ENCODE measurements at regions not wholly inside any gene's neighbourhood (a gene's known extent, or its start where the extent isn't known, plus 50 kb on each side); places are given as distances from the start of the nearest gene placed in this dataset.

- Histone ChIP-seq H2AFZ (ENCODE audit: low read length, unreplicated experiment) (no peak overlapping the region), H3K27ac (ENCODE audit: low read depth, low read length) (peak overlapping the region; percentile 53; the same call in 1 of the 2 replicates), H3K4me1 (ENCODE audit: control insufficient read depth, insufficient read depth, low read length, unreplicated experiment) (peaks cover 72% of the 10 kb centered on the region), H3K79me2 (ENCODE audit: control insufficient read depth, insufficient read depth, low read length, unreplicated experiment) (peaks cover 19% of the 10 kb centered on the region), H3K36me3 (ENCODE audit: insufficient read depth, low read length) (peaks cover 13% of the 10 kb centered on the region; the same call in 1 of the 2 replicates), H3K27me3 (ENCODE audit: insufficient read depth, low read length) (no peaks in the 10 kb centered on the region), H3K4me3 (ENCODE audit: low read depth, low read length) (no peak overlapping the region)
These were observed 348.5 kb upstream of the RGS6 start for GRCh38 chr14:71583705-71584104.

DNA sequence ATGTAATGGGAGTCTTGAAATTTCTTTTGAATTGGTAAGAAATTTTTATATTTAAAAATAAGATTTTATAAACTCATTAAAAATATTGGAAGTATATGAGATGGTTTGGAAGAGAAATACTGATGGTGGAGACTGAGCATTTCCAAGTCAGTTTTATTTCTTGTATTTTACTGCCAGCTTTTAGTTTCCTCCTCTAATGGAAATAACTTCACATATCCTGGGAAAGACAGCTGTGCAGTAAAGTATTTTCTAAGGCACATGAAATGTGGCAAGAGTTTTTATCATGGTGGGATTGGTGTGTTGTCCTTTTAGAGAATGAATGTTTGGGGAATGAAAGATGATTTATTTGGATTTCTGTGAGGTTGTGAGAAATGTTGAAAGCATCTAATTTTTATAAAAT, 346.9 kb upstream of the RGS6 start:
- peaks cover 19% of the 10 kb centered on the region for H3K79me2 ChIP-seq (ENCODE audit: control insufficient read depth, insufficient read depth, low read length, unreplicated experiment)
- peaks cover 16% of the 10 kb centered on the region; the same call in 1 of the 2 replicates for H3K36me3 ChIP-seq (ENCODE audit: insufficient read depth, low read length)
- H3K4me1 ChIP-seq (ENCODE audit: control insufficient read depth, insufficient read depth, low read length, unreplicated experiment) = peaks cover 72% of the 10 kb centered on the region
- H2AFZ ChIP-seq (ENCODE audit: low read length, unreplicated experiment) = no peak overlapping the region
- no peak overlapping the region for H3K4me3 ChIP-seq (ENCODE audit: low read depth, low read length)
- H3K27me3 ChIP-seq (ENCODE audit: insufficient read depth, low read length) = no peaks in the 10 kb centered on the region
- H3K27ac ChIP-seq (ENCODE audit: low read depth, low read length) = no peak overlapping the region

- no peak overlapping the region for H3K27ac ChIP-seq (ENCODE audit: low read depth, low read length)
- peaks cover 68% of the 10 kb centered on the region for H3K4me1 ChIP-seq (ENCODE audit: control insufficient read depth, insufficient read depth, low read length, unreplicated experiment)
- peaks cover 15% of the 10 kb centered on the region for H3K79me2 ChIP-seq (ENCODE audit: control insufficient read depth, insufficient read depth, low read length, unreplicated experiment)
- H3K4me3 ChIP-seq (ENCODE audit: low read depth, low read length) = peak overlapping the region; percentile 64
- H3K36me3 ChIP-seq (ENCODE audit: insufficient read depth, low read length) = peaks cover 16% of the 10 kb centered on the region; the same call in 1 of the 2 replicates
- peak overlapping the region; percentile 39 for H2AFZ ChIP-seq (ENCODE audit: low read length, unreplicated experiment)
- H3K27me3 ChIP-seq (ENCODE audit: insufficient read depth, low read length) = no peaks in the 10 kb centered on the region
These were observed 345.9 kb upstream of the RGS6 start for GRCh38 chr14:71586131-71586897.

- peaks cover 17% of the 10 kb centered on the region for H3K79me2 ChIP-seq (ENCODE audit: control insufficient read depth, insufficient read depth, low read length, unreplicated experiment)
- no peak overlapping the region for H3K4me3 ChIP-seq (ENCODE audit: low read depth, low read length)
- peaks cover 64% of the 10 kb centered on the region for H3K4me1 ChIP-seq (ENCODE audit: control insufficient read depth, insufficient read depth, low read length, unreplicated experiment)
- no peak overlapping the region for H2AFZ ChIP-seq (ENCODE audit: low read length, unreplicated experiment)
- H3K36me3 ChIP-seq (ENCODE audit: insufficient read depth, low read length) = peaks cover 16% of the 10 kb centered on the region; the same call in 1 of the 2 replicates
- no peaks in the 10 kb centered on the region for H3K27me3 ChIP-seq (ENCODE audit: insufficient read depth, low read length)
- no peak overlapping the region for H3K27ac ChIP-seq (ENCODE audit: low read depth, low read length)
These were observed 344.2 kb upstream of the RGS6 start for GRCh38 chr14:71588028-71588427.

DNA sequence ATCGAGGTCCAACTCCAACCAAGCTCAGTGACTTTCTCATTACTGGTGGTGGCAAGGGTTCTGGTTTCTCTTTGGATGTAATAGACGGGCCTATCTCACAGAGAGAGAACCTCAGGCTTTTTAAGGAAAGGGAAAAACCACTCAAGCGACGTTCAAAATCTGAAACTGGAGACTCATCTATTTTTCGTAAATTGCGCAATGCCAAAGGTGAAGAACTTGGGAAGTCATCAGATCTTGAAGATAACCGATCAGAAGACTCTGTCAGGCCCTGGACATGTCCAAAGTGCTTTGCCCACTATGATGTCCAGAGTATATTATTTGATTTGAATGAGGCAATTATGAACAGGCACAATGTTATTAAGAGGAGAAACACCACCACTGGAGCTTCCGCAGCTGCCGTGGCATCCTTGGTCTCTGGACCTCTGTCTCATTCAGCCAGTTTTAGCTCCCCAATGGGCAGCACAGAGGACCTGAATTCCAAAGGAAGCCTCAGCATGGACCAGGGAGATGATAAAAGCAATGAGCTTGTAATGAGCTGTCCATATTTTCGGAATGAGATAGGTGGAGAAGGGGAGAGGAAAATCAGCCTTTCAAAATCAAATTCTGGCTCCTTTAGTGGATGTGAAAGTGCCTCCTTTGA, 343.5 kb upstream of the RGS6 start:
- Histone ChIP-seq H3K4me1 (ENCODE audit: control insufficient read depth, insufficient read depth, low read length, unreplicated experiment) (peaks cover 57% of the 10 kb centered on the region), H3K27me3 (ENCODE audit: insufficient read depth, low read length) (no peaks in the 10 kb centered on the region), H3K36me3 (ENCODE audit: insufficient read depth, low read length) (peaks cover 16% of the 10 kb centered on the region; the same call in 1 of the 2 replicates), H3K79me2 (ENCODE audit: control insufficient read depth, insufficient read depth, low read length, unreplicated experiment) (peaks cover 20% of the 10 kb centered on the region), H3K27ac (ENCODE audit: low read depth, low read length) (no peak overlapping the region), H2AFZ (ENCODE audit: low read length, unreplicated experiment) (no peak overlapping the region), H3K4me3 (ENCODE audit: low read depth, low read length) (no peak overlapping the region)

DNA sequence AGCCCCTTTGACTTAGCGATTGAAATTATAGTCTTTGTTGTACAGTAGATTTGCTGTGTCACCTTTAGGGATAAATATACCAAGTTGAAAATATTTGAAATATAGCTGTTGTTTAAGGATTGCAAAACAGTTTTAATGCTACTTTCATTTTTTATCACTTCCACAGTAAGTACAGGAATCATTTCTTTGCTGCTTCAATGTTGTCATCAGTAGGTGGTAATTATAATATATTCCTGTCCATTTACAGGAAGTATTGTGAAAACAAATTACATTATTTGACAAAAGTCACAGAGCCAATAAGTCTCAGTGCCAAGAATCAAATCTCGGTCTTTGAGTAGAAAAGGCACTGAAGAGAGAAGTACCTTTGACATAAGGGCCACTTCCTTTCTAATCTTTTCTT, 342.6 kb upstream of the RGS6 start:
- no peak overlapping the region for H3K4me3 ChIP-seq (ENCODE audit: low read depth, low read length)
- no peak overlapping the region for H3K27ac ChIP-seq (ENCODE audit: low read depth, low read length)
- peaks cover 20% of the 10 kb centered on the region for H3K79me2 ChIP-seq (ENCODE audit: control insufficient read depth, insufficient read depth, low read length, unreplicated experiment)
- H2AFZ ChIP-seq (ENCODE audit: low read length, unreplicated experiment) = no peak overlapping the region
- no peaks in the 10 kb centered on the region for H3K27me3 ChIP-seq (ENCODE audit: insufficient read depth, low read length)
- H3K36me3 ChIP-seq (ENCODE audit: insufficient read depth, low read length) = peaks cover 16% of the 10 kb centered on the region; the same call in 1 of the 2 replicates
- peaks cover 54% of the 10 kb centered on the region for H3K4me1 ChIP-seq (ENCODE audit: control insufficient read depth, insufficient read depth, low read length, unreplicated experiment)

DNA sequence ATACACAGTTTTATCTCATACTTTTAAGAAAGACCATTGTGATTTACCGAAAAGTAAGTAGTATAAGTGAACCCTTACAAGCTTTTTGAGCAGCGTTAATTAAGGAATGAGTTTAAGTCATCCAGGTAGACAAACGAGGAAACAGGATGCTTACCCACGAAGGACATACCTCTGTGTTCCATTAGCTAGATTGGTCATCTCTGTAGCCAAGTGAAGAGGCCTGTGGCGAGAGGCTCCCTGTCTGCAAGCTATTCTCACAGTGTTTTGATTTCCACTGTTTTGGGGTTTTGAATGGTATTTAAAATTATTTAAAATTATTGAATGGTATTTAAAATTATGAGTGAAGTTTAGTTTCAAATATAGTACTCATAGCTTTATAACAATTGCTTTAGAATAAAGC, 342.1 kb upstream of the RGS6 start:
- Histone ChIP-seq H3K79me2 (ENCODE audit: control insufficient read depth, insufficient read depth, low read length, unreplicated experiment) (peaks cover 18% of the 10 kb centered on the region), H3K4me3 (ENCODE audit: low read depth, low read length) (no peak overlapping the region), H3K27ac (ENCODE audit: low read depth, low read length) (no peak overlapping the region), H3K27me3 (ENCODE audit: insufficient read depth, low read length) (no peaks in the 10 kb centered on the region), H3K36me3 (ENCODE audit: insufficient read depth, low read length) (peaks cover 16% of the 10 kb centered on the region; the same call in 1 of the 2 replicates), H3K4me1 (ENCODE audit: control insufficient read depth, insufficient read depth, low read length, unreplicated experiment) (peaks cover 56% of the 10 kb centered on the region), H2AFZ (ENCODE audit: low read length, unreplicated experiment) (no peak overlapping the region)

DNA sequence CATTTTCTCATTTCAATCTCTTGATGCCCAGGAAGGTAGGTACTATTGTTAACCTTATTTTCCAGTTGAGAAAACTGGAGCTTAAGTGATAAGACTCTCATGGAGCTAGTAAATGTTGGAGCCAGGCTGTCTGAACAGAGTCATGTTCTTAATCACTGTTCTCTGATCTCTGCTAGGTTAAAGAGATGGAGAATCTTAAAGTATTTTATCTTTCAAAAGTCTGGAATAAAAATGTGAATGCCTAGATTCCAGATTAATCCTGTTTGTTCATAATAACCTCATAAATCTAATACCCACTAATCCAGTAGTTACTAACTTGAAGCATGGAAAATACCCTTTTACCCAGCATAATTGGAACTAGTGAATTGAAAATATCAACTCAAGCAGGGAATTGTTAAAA, 341.0 kb upstream of the RGS6 start:
- Histone ChIP-seq H3K36me3 (ENCODE audit: insufficient read depth, low read length) (peaks cover 16% of the 10 kb centered on the region; the same call in 1 of the 2 replicates), H3K4me1 (ENCODE audit: control insufficient read depth, insufficient read depth, low read length, unreplicated experiment) (peaks cover 52% of the 10 kb centered on the region), H2AFZ (ENCODE audit: low read length, unreplicated experiment) (no peak overlapping the region), H3K79me2 (ENCODE audit: control insufficient read depth, insufficient read depth, low read length, unreplicated experiment) (peaks cover 13% of the 10 kb centered on the region), H3K4me3 (ENCODE audit: low read depth, low read length) (no peak overlapping the region), H3K27me3 (ENCODE audit: insufficient read depth, low read length) (no peaks in the 10 kb centered on the region), H3K27ac (ENCODE audit: low read depth, low read length) (peak overlapping the region; percentile 31)

- Histone ChIP-seq H3K27me3 (ENCODE audit: insufficient read depth, low read length) (no peaks in the 10 kb centered on the region), H3K27ac (ENCODE audit: low read depth, low read length) (peak overlapping the region; percentile 31), H3K4me1 (ENCODE audit: control insufficient read depth, insufficient read depth, low read length, unreplicated experiment) (peaks cover 45% of the 10 kb centered on the region), H3K4me3 (ENCODE audit: low read depth, low read length) (0 out of 2 replicates have a peak overlapping the region, but pooled peaks have one; percentile 27), H2AFZ (ENCODE audit: low read length, unreplicated experiment) (no peak overlapping the region), H3K79me2 (ENCODE audit: control insufficient read depth, insufficient read depth, low read length, unreplicated experiment) (peaks cover 10% of the 10 kb centered on the region), H3K36me3 (ENCODE audit: insufficient read depth, low read length) (peaks cover 16% of the 10 kb centered on the region; the same call in 1 of the 2 replicates)
These were observed 340.3 kb upstream of the RGS6 start for GRCh38 chr14:71591929-71592328.

GRCh38 chr14:71592361-71592760, 339.9 kb upstream of the RGS6 start:
- peaks cover 15% of the 10 kb centered on the region; the same call in 1 of the 2 replicates for H3K36me3 ChIP-seq (ENCODE audit: insufficient read depth, low read length)
- H3K4me3 ChIP-seq (ENCODE audit: low read depth, low read length) = no peak overlapping the region
- H3K27me3 ChIP-seq (ENCODE audit: insufficient read depth, low read length) = no peaks in the 10 kb centered on the region
- H3K79me2 ChIP-seq (ENCODE audit: control insufficient read depth, insufficient read depth, low read length, unreplicated experiment) = peaks cover 10% of the 10 kb centered on the region
- no peak overlapping the region for H2AFZ ChIP-seq (ENCODE audit: low read length, unreplicated experiment)
- H3K27ac ChIP-seq (ENCODE audit: low read depth, low read length) = peak overlapping the region; percentile 31; the same call in 1 of the 2 replicates
- peaks cover 43% of the 10 kb centered on the region for H3K4me1 ChIP-seq (ENCODE audit: control insufficient read depth, insufficient read depth, low read length, unreplicated experiment)

All from ACC112 (cell line).